HepG2 (cell line): ENCODE measurements at regions not wholly inside any gene's neighbourhood (a gene's known extent, or its start where the extent isn't known, plus 50 kb on each side); places are given as distances from the start of the nearest gene placed in this dataset.
"Not testable (repeated sequence)": the region's sequence is repeated elsewhere in the genome, so short reads cannot be mapped to it uniquely, and the experiment has no call there.

Source experiments
- EED ChIP-seq: sonication (generic); formaldehyde crosslinking; IDR thresholded peaks from 2 replicates; pipeline ENCODE4 v1.5.0; 2020; ENCODE audit warnings: mild to moderate bottlenecking, missing genetic modification reagents
- EP300 ChIP-seq, 3 experiments: sonication (generic) in 1 of 3; formaldehyde crosslinking in 1 of 3; IDR thresholded peaks; 2 replicates each; pipeline versions ENCODE4 v1.5.1 to v1.6.1; 2011 to 2020; ENCODE audit warnings: low read depth in 2 of 3, low read length in 2 of 3, borderline replicate concordance in 1 of 3, improper control_type of control experiment in 1 of 3, mild to moderate bottlenecking in 1 of 3, missing genetic modification reagents in 1 of 3, moderate library complexity in 1 of 3
- MAFK ChIP-seq, 2 experiments: IDR thresholded peaks in 1 of 2; conservative IDR thresholded peaks in 1 of 2; 2 replicates each; pipeline ENCODE4 v1.6.1; 2011; ENCODE audit warnings: improper control_type of control experiment in 2 of 2, low read length in 2 of 2
- SRF ChIP-seq: IDR thresholded peaks from 2 replicates; pipeline ENCODE4 v1.6.1; 2011; ENCODE audit warnings: mild to moderate bottlenecking, low read depth, low read length, moderate library complexity
- STAT5B ChIP-seq: sonication (generic); formaldehyde crosslinking; IDR thresholded peaks from 2 replicates; pipeline ENCODE4 v1.4.0; 2020; ENCODE audit warnings: missing genetic modification reagents
- ZFX ChIP-seq: sonication (generic); formaldehyde crosslinking; IDR thresholded peaks from 2 replicates; pipeline ENCODE4 v1.4.0; 2020; ENCODE audit warnings: mild to moderate bottlenecking, low read depth, missing genetic modification reagents, moderate library complexity
- ZNF350 ChIP-seq: sonication (generic); formaldehyde crosslinking; IDR thresholded peaks from 2 replicates; pipeline ENCODE4 v1.4.0; 2020; ENCODE audit warnings: mild to moderate bottlenecking, low read depth, missing genetic modification reagents, borderline replicate concordance
- TF ChIP-seq, protein P1 (sequence below): sonication (generic); formaldehyde crosslinking; IDR thresholded peaks from 2 replicates; pipeline ENCODE4 v1.5.0; 2020; ENCODE audit warnings: missing genetic modification reagents
- TF ChIP-seq, protein P2 (sequence below): sonication (generic); formaldehyde crosslinking; IDR thresholded peaks from 2 replicates; pipeline ENCODE4 v1.5.0; 2020; ENCODE audit warnings: mild to moderate bottlenecking, missing genetic modification reagents, moderate library complexity

DNA sequence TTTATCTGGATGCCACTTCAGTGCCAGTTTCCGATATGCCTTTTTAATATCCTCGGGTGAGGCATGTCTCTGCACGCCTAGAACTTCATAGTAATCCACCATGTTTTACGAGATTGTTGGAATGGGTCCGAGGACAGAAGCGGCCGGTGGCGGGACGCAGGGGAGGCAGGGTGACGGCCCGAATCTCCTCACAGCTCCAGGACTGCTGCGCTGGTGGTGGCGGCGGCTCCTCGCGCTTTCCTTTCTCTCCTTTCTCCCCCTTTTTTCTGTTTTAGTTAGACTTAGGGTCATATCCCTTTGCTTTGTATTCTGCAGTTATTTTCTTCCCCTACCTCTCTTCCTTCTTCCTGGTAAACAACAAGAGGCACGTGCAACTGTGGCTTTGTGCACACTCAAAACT lies 645.8 kb downstream of the ETS1 start:
- TF ChIP-seq MAFK (conservative IDR thresholded peaks at IDR 0.05 in 1 of 2, IDR thresholded peaks at IDR 0.05 in 1 of 2; ENCODE audit: low read length in 2 of 2); SRF; ZNF350 (CRISPR knock-in tag); ZFX (CRISPR knock-in tag); EED (CRISPR knock-in tag); EP300 (IDR thresholded peaks at IDR 0.05; ENCODE audit: low read depth in 2 of 2, low read length in 2 of 2); EP300 (CRISPR knock-in tag; IDR thresholded peaks at IDR 0.05; ENCODE audit: borderline replicate concordance); STAT5B (CRISPR knock-in tag): not testable (repeated sequence)
- TF ChIP-seq, protein P1, sequence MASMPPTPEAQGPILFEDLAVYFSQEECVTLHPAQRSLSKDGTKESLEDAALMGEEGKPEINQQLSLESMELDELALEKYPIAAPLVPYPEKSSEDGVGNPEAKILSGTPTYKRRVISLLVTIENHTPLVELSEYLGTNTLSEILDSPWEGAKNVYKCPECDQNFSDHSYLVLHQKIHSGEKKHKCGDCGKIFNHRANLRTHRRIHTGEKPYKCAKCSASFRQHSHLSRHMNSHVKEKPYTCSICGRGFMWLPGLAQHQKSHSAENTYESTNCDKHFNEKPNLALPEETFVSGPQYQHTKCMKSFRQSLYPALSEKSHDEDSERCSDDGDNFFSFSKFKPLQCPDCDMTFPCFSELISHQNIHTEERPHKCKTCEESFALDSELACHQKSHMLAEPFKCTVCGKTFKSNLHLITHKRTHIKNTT: not testable (repeated sequence)
- TF ChIP-seq, protein P2, sequence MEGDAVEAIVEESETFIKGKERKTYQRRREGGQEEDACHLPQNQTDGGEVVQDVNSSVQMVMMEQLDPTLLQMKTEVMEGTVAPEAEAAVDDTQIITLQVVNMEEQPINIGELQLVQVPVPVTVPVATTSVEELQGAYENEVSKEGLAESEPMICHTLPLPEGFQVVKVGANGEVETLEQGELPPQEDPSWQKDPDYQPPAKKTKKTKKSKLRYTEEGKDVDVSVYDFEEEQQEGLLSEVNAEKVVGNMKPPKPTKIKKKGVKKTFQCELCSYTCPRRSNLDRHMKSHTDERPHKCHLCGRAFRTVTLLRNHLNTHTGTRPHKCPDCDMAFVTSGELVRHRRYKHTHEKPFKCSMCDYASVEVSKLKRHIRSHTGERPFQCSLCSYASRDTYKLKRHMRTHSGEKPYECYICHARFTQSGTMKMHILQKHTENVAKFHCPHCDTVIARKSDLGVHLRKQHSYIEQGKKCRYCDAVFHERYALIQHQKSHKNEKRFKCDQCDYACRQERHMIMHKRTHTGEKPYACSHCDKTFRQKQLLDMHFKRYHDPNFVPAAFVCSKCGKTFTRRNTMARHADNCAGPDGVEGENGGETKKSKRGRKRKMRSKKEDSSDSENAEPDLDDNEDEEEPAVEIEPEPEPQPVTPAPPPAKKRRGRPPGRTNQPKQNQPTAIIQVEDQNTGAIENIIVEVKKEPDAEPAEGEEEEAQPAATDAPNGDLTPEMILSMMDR: not testable (repeated sequence)
